Mesothelial cell of epicardium (in vitro differentiated cells): ENCODE measurements at regions not wholly inside any gene's neighbourhood (a gene's known extent, or its start where the extent isn't known, plus 50 kb on each side); places are given as distances from the start of the nearest gene placed in this dataset.

Experiments used
- DNase-seq, 2 experiments: peaks; one replicate each; pipeline ENCODE4 v3.0.0; 2021; ENCODE audit warnings: low spot score in 2 of 2; ENCODE audit not compliant: unreplicated experiment in 2 of 2
- H3K27ac Mint-ChIP-seq: 2 replicates; pipeline ENCODE4 v1.8.0; 2021; ENCODE audit warnings: mixed read lengths
- H3K27me3 Mint-ChIP-seq: 2 replicates; pipeline ENCODE4 v1.8.0; 2021; ENCODE audit warnings: low read depth, mixed read lengths
- H3K36me3 Mint-ChIP-seq: 2 replicates; pipeline ENCODE4 v1.8.0; 2021; ENCODE audit warnings: mixed read lengths
- H3K4me1 Mint-ChIP-seq: 2 replicates; pipeline ENCODE4 v1.8.0; 2021; ENCODE audit warnings: mixed read lengths
- H3K4me3 Mint-ChIP-seq: 2 replicates; pipeline ENCODE4 v1.8.0; 2021; ENCODE audit warnings: mild to moderate bottlenecking, moderate library complexity, mixed read lengths
- H3K9me3 Mint-ChIP-seq: 2 replicates; pipeline ENCODE4 v1.8.0; 2021; ENCODE audit warnings: mixed read lengths
- CTCF ChIP-seq: fragments of 200-600 bp; sonication (generic); IDR thresholded peaks from one replicate; pipeline ENCODE4 v1.5.0; 2021; ENCODE audit warnings: antibody characterized with exemption; ENCODE audit not compliant: unreplicated experiment

- peaks cover 16% of the 10 kb centered on the region for H3K4me1 Mint-ChIP-seq
- H3K27me3 Mint-ChIP-seq = peaks cover 3% of the 10 kb centered on the region
- no peaks in the 10 kb centered on the region for H3K36me3 Mint-ChIP-seq
Measured at GRCh38 chr11:45470794-45471167, 184.6 kb upstream of the SYT13 start.

DNA sequence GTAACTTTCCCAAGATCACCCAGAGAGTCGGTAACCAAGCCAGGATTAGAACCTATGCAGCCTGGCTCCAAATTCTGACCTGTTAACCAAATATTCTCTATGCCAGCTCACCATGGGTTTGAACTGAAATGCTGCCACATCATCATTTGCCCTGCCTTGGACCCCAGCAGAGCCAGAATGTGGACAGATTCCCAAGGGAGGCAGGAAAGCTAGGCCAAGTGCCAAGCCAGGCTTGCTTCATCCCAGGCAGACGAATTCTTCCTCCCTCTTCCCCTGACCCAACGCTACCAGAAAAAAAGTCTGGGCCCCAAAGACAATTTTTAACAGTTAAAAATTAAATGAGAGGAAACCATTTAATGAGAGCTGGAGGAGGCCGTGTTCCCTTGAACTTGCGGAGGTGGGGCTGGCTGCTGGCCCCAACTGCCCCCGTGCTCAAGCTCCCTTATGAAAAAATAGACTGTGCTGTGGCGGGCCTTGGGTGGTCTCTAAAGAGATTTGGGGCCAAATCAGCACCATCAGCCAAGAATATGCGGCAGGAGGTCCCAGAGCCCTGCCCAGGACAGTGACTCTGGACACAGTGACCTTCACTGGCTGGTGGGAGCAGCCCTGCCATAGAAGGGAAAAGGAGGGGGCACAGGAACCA lies 184.1 kb upstream of the SYT13 start:
- no peaks in the 10 kb centered on the region for H3K36me3 Mint-ChIP-seq
- DNase-seq = no peak
- peaks cover 16% of the 10 kb centered on the region for H3K4me1 Mint-ChIP-seq
- H3K27me3 Mint-ChIP-seq = peaks cover 7% of the 10 kb centered on the region
- H3K9me3 Mint-ChIP-seq = peaks cover 3% of the 10 kb centered on the region
- no peak for TF ChIP-seq CTCF
- H3K4me3 Mint-ChIP-seq = no peak overlapping the region
- H3K27ac Mint-ChIP-seq = no peak overlapping the region

More at GRCh38 chr11:45470794-45471167, 184.6 kb upstream of the SYT13 start:
- no peak for DNase-seq
- peaks cover 2% of the 10 kb centered on the region for H3K9me3 Mint-ChIP-seq
- no peak overlapping the region for H3K4me3 Mint-ChIP-seq
- H3K27ac Mint-ChIP-seq = no peak overlapping the region
- no peak for TF ChIP-seq CTCF

DNA sequence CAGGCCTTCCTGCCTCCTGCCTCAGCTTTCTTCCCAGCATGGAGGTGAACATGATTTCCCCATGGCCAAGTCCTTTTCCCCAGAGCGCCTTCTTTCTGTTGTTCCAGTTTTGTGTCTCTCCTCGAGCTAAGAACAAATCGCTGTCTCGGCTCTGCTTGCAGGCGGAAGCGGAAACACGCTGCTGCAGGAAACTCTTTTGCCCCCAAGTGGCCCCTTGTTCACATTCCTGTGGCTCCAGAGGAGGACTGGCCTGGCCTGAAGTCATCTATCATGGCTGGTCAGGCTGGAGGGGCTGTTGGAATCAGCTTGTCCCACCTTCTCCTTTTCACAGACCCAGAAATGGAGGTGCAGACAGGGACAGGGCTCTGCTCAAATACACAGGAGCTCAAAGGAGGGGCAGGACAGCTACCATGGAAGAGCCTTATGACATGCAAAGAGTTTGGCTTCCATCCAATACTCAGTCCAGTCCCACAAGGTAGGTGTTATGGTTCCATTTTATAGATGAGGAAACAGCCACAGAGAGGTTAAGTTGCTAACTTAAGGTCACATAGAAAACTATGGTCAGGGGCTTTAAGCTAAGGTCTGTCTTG lies 182.2 kb upstream of the SYT13 start:
- peak in 1 of 2 experiments; percentile 48 for DNase-seq
- no peak overlapping the region for H3K4me3 Mint-ChIP-seq
- peak overlapping the region; percentile 82 for H3K27ac Mint-ChIP-seq
- H3K27me3 Mint-ChIP-seq = peaks cover 23% of the 10 kb centered on the region
- H3K36me3 Mint-ChIP-seq = no peaks in the 10 kb centered on the region
- TF ChIP-seq CTCF = no peak
- peaks cover 3% of the 10 kb centered on the region for H3K9me3 Mint-ChIP-seq
- peaks cover 13% of the 10 kb centered on the region for H3K4me1 Mint-ChIP-seq

DNA sequence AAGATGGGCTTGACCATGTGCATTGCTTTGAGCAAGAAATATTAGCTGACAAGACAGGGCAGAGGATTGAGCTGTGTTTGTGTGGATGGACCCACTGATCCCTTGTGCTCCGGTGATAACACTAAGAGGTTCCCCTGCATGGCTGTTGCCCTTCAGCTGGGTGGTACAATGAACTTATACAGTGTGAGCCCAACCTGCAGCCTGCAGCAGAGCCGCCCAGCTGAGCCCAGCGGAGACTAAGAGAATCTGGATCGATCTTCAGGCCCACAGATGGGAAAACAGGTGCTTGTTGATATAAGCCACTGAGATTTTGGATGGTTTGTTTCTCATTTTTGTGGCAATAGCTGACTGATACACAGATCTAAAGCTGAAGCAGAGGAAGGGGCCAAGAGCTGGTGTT lies 177.4 kb upstream of the SYT13 start:
- Mint-ChIP-seq H3K4me1 (peaks cover 8% of the 10 kb centered on the region), H3K27me3 (peaks cover 58% of the 10 kb centered on the region), H3K4me3 (no peak overlapping the region), H3K9me3 (peaks cover 3% of the 10 kb centered on the region), H3K36me3 (no peaks in the 10 kb centered on the region), H3K27ac (no peak overlapping the region)
- DNase-seq = no peak
- no peak for TF ChIP-seq CTCF

DNA sequence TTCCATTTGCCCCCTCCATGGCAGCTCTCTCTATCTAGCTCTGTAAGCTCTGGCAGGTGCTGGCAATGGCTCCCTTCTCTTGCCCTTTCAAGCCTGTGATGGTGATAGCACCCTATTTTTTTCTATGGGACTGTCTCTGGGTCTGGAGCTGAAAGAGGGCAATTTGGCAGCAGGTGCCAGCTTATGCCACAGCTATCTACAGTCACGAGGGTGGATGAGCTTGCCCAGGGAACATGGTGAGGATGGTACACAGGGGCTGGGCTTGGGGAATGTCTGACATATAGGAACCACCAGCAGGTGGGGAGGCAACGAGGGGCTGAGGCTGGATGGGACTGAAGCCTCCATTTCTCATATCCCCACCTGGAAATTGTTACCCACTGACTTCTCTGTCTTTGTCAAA lies 175.4 kb upstream of the SYT13 start:
- no peak for DNase-seq
- Mint-ChIP-seq H3K9me3 (peaks cover 3% of the 10 kb centered on the region), H3K4me1 (peaks cover 2% of the 10 kb centered on the region), H3K27me3 (peaks cover 64% of the 10 kb centered on the region), H3K4me3 (no peak overlapping the region), H3K36me3 (no peaks in the 10 kb centered on the region), H3K27ac (no peak overlapping the region)
- TF ChIP-seq CTCF = no peak

DNA sequence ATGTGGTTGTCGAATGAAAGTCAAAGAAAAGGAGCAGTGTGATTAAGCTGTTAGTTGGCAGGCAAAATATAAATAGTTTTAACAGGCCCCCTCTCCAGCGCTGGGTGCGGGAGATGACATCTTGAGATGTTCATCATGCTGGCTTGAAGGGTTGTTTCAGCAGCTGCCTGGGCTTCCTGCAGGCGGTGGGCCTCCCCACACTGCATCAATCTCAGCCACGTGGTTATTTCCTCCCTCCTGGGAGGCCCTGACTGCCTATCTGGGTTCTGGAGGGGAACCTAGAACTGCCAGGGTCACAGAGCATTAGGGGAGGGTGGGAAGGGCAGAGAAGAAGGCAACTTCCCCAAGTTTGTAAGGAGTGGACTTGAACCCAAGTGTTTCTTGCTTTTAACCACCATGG lies 173.3 kb upstream of the SYT13 start:
- Mint-ChIP-seq H3K27me3 (peaks cover 63% of the 10 kb centered on the region), H3K36me3 (no peaks in the 10 kb centered on the region), H3K9me3 (peaks cover 9% of the 10 kb centered on the region), H3K27ac (no peak overlapping the region), H3K4me1 (no peaks in the 10 kb centered on the region), H3K4me3 (no peak overlapping the region)
- no peak for DNase-seq
- no peak for TF ChIP-seq CTCF
